NCI-H1092 treated with DMSO at 0.1 percent for 48 hours (cell line): ENCODE measurements at regions not wholly inside any gene's neighbourhood (a gene's known extent, or its start where the extent isn't known, plus 50 kb on each side); places are given as distances from the start of the nearest gene placed in this dataset.
"Not testable (repeated sequence)": the region's sequence is repeated elsewhere in the genome, so short reads cannot be mapped to it uniquely, and the experiment has no call there.

ENCODE experiments used
- DNase-seq: peaks from one replicate; lab custom pipeline; 2025; lab: John Stamatoyannopoulos, UW

DNA sequence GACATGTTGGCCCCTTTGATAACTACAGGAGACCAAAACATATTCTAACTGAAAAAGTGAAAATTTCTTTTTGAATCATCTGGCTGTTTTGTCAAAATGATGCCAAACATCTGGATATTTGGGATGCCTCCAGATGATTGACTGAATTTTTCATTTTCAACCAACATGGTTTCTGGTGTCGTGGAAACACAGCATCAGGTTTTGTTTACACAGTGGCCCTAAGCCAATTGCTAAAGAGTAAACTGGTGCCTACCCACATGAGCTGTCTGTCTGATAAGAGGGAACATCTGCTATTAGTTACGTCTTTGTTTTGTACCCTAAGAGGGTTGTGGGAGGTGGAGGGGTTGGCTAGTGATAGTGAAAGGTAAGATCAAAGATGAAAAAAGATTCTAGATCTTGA is 204.8 kb downstream of the KCNK2 start:
- DNase-seq, result no peak

DNA sequence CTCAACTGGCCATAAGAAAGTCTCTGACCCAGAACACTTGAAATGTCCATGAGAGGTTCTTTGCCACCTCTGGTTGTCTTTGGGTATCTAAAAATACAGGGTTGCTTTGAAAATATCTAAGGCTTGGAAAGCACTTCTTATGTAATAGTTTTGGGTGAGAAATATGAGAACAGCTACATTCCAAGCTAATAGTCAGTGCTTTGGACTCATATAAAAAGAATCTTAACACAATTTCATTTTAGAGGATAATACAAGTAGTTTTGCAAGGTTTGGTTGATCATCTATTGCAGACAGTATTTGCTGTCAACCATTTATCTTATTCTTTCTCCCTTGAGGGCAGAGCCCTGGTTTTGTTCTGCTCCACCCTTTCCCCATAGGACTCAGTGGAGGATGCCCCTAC is 207.5 kb downstream of the KCNK2 start:
- DNase-seq, result no peak

DNA sequence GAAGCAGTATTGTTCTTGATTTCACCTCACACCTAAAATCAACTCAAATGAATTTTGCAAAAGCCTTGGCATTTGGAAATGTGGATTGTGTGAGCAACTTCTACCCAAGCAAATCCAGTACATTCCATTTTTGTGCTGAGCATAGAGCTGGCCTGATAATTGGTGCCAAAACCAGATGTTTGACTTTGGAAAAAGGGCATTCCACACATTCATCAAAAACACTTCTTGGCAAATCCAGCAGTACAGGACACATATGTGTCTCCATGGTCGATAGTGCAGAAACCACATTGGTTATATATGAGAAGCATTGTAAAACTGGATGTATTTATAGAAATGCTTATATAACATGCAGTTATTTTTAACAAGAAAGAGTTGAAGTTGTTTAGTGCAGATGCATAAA is 210.4 kb downstream of the KCNK2 start:
- no peak for DNase-seq

- DNase-seq, result no peak
Measured at GRCh38 chr1:215306426-215306825, 223.9 kb downstream of the KCNK2 start.

DNA sequence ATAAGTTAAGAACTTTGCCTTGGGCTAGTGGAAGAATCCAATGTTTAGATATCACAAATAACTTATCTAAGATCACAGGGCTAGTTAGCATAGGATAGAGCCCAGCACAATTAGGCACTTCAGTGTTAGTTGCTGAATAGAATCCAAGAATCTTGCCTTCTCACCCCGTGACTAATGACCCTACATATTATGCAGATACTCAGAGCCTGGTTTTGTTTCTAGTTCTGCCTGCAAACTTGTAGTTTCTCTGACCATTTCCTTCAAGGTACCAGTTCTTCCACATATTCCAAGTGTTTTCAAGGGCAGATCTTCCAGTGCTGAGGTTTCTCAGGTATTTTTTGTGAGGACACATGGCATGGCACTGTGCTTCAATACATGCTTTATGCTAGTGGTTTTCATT is 239.3 kb downstream of the KCNK2 start:
- no peak for DNase-seq

DNA sequence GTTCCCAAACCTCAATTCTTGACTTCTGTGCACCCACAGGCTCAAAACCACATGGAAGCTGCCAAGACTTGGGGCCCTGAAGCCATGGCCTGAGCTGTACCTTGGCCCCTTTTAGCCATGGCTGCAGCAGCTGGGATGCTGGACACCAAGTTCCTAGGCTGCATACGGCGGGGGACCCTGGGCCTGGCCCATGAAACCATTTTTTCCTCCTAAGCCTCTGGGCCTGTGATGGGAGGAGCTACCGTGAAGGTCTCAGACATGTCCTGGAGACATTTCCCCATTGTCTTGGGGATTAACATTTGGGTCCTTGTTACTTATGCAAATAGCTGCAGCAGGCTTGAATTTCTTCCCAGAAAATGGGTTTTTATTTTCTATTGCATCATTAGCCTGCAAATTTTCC is 241.5 kb downstream of the KCNK2 start:
- not testable (repeated sequence) for DNase-seq

DNA sequence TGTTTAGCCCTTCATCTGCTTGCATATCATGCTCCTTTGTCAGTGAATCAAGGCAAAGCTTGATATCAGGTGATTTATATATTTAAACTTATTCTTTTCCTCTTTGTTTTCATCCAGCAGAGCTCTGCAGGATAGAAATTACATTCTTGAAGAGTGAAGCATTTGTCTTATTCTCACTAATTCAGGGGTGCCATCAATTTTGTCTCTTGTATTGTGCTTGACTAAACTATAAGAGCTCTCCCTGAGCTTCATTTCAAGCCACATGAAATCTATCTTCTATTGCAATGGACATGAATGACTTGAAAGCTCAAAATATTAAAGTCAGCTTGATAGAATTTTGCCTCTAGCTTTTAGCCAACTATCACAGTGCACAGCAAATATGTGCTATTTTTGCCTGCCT is 236.7 kb upstream of the KCTD3 start:
- DNase-seq, result no peak

- DNase-seq, result no peak
Measured at GRCh38 chr1:215344539-215344938, 222.6 kb upstream of the KCTD3 start.

DNA sequence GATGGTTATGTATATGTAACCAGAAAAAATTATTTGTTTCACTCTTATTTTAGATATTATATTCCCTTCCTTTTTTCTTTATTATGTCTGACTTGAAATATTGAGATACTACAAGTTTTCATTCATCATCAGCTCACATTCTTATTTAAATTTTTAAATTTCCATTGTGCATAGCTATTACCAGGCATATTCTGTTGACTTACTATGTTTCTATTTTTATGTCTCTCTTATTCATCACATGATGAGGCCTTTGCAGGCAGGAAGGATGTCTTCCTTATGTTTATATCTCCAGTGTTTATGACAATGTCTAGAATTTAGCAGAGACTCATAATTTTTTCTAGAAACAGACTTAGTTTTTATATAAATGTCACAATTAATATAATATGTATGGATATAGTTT is 221.9 kb upstream of the KCTD3 start:
- DNase-seq, result no peak

DNA sequence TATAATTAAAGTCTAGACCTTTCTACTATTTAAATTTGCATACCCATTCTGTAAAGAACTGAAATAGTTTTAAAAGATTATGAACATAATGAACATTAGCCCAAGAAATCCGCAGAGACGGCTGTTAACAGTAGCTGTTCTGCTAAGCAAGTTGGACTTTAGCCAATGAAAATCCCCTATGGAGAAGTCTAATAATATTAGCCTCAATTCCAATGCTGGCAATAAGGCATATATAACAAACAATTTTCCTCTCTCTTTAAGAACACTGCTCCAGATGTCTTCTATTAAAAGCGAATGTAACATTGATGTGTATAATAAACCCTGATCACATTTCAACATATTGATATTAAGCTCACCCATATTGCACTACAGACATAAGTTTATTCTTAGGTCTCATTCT is 221.3 kb upstream of the KCTD3 start:
- DNase-seq, result no peak

DNA sequence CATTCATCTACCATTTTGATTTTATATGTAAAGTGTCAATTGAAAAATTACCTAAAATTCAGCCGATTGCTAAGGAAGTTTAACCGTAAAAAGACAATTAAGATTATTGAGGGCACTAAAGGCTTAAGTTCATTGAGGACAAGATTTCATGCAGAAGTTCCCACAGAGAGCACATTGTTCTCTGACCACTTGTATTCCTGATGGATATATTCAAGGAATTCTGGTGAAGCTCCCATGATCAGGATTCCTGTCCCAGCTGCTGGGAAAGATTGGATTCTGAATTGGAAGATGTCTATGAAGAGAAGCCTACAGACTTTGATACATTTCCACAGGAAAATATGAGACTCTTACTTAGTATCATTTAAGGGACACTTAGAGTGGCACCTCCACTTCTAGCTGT is 209.2 kb upstream of the KCTD3 start:
- no peak for DNase-seq

- no peak for DNase-seq
Measured at GRCh38 chr1:215358356-215358755, 208.7 kb upstream of the KCTD3 start.

- no peak for DNase-seq
Measured at GRCh38 chr1:215360031-215360430, 207.1 kb upstream of the KCTD3 start.

- DNase-seq, result no peak
Measured at GRCh38 chr1:215360758-215361157, 206.3 kb upstream of the KCTD3 start.

DNA sequence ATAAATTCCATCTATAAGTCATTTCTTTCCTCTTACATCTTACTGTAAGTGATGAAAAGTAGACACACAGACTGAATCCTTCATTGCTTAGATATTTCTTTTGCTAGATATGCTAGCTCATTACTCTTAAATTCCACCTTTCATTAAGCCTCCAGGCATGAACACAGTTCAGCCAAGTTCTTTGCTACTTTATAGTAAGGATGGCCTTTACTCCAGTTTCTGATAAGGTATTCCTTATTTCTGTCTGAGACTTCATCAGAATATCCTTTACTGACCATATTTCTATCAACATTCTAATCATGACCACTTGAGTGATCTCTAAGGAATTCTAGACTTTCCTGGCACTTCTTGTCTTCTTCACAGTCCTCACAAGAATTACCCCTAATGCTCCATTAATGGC is 191.7 kb upstream of the KCTD3 start:
- no peak for DNase-seq

DNA sequence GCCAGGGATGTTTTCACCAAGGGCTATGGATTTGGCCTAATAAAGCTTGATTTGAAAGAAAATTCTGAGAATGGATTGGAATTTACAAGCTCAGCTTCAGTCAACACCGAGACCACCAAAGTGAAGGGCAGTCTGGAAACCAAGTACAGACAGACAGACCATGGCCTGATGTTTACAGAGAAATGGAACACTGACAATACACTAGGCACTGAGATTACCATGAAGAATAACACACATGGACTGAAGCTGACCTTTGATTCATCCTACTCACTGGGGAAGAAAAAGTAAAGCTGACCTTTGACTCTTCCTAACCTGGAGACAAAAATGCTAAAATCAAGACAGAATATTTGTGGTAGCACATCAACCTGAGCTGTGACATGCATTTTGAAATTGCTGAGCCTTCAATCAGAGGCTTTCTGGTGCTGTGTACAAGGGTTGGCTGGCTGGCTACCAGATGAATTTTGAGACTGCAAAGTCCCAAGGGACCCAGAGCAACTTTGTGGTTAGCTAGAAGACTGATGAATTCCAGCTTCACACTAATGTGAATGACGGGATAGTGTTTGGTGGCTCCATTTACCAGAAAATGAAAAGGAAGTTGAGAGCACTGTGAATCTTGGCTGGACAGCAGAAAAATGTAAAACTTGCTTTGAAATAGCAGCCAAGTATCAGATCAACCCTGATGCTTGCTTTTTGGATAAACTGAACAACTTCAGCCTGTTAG is 190.4 kb upstream of the KCTD3 start:
- no peak for DNase-seq

DNA sequence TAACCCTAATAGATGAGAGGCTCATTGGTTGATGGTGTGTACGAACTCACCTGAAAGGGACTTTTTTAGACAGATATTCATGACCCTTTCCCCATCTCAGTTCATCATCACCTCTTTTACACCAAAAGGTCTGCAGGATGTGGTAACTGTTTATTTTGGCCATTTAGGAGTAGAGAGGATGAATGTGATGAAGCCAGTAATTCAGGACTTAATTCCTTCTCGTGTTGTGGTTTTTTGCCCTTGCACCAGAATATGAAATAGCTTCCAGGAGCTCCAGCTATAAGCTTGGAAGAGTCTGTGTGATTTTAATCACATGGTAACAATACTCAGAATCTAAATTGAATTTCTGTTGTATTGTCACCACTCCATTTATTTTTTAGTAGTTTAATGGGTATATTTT is 189.4 kb upstream of the KCTD3 start:
- DNase-seq, result no peak

DNA sequence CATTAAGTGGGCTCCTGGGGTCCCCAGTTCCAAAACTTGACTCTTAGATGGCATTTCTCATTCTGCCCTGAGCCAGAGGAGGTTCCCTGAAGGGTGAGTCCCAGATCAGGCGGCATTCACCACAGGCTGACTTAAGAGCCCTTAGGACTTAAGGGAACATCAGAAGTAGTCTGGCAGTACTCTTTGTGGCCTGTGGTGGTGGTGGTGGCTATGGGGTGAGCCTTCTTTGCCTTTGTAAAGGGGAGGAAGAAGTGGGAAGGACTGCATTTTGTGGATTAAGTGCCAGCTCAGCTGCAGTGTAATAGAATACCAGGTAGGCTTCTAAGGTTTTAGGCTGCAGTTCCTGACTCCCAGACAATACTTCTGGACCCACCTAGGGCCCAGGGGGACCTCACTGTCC is 186.5 kb upstream of the KCTD3 start:
- DNase-seq, result no peak

DNA sequence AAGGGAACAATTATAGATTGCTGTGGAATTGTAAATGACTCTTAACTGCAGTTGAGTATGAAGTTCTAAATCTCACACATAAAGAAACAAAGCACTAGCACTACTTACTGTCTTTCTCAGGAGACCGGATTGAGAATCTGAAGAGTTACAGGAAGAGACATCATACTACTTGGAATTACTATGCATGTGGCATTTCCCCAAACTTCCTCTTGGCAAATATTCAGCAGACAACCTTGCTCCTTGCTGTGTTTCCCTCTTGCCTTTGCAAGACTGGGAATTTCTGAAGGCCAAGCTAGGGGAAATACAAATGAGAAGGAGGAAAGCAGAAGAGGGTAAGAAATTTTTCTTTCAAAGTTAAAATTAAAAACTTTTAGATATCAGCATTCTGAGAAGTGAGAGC is 173.6 kb upstream of the KCTD3 start:
- DNase-seq, result no peak

DNA sequence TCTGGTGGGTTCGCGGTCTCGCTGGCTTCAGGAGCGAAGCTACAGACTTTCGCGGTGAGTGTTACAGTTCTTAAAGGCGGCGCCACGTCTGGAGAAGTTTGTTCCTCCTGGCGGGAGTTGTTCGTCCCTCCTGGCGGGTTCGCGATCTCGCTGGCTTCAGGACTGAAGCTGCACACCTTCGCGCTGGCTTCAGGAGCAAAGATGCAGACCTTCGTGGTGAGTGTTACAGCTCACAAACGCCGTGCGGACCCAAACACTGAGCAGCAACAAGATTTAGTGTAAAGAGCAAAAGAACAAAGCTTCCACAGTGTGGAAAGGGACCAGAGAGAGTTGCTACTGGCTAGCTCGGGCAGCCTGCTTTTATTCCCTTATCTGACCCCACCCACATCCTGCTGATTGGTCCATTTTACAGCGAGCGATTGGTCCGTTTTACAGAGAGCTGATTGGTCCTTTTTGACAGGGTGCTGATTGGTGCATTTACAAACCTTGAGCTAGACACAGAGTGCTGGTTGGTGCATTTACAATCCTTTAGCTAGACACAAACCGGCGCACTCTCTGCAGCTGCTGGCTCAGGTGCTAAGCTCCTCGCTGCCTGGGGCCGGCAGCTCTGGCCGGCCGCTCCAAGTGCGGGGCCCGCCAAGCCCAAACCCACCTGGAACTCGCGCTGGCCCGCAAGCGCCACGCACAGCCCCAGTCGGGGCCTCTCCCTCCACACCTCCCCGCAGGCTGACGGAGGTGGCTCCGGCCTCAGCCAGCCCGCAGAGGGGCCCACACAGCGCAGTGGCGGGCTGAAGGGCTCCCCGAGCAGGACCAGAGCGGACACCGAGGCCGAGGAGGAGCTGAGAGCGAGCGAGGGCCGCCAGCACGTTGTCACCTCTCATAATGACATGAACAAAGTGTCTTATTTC is 172.8 kb upstream of the KCTD3 start:
- no peak for DNase-seq

GRCh38 chr1:215397106-215397505 is 170.0 kb upstream of the KCTD3 start:
- no peak for DNase-seq

GRCh38 chr1:215397843-215398242 is 169.3 kb upstream of the KCTD3 start:
- no peak for DNase-seq

GRCh38 chr1:215399787-215400186 is 167.3 kb upstream of the KCTD3 start:
- no peak for DNase-seq

GRCh38 chr1:215400741-215401140 is 166.4 kb upstream of the KCTD3 start:
- no peak for DNase-seq
